ENCODE measurements at regions not wholly inside any gene's neighbourhood (a gene's known extent, or its start where the extent isn't known, plus 50 kb on each side); places are given as distances from the start of the nearest gene placed in this dataset.
"Not testable (repeated sequence)": the region's sequence is repeated elsewhere in the genome, so short reads cannot be mapped to it uniquely, and the experiment has no call there.

DNA sequence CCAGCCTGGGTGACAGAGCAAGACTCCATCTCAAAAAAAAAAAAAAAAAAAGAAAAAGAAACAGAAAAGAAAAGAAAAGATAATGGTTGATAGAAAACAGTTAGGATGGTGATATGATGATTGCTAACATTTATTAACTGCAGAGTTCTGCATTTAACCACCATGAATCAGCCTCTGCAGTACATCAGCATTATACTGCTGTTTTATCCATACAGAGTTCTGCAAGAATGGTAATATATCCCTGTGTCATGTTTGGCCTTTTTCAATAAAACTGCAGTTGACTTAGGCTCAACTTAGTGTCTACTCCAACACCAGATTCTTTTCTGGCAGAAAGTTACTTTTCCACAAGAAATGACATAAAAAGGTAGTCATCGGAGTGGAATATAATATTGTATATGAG lies 62.6 kb downstream of the DUSP6 start:
- no peak for DNase-seq (ENCODE audit: low read depth in 2 of 2, low spot score in 1 of 2)

DNA sequence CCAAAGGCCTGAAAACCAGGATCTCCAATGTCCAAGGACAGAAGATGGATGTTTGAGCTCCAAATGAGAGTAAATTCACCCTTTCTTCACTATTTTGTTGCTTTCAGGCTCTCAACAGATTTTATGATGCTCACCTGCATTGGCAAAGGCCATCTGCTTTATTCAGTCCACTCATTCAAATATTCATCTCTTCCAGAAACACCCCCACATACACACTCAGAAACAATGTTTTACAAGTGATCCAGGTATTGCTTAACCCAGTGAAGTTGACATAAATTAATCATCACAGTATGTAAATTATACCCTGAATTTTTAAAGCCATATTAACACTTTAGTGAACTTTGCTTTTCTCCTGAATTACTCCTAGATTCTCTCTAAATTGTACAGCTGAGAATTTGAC lies 63.3 kb downstream of the DUSP6 start:
- no peak for DNase-seq (ENCODE audit: low read depth in 2 of 2, low spot score in 1 of 2)

DNA sequence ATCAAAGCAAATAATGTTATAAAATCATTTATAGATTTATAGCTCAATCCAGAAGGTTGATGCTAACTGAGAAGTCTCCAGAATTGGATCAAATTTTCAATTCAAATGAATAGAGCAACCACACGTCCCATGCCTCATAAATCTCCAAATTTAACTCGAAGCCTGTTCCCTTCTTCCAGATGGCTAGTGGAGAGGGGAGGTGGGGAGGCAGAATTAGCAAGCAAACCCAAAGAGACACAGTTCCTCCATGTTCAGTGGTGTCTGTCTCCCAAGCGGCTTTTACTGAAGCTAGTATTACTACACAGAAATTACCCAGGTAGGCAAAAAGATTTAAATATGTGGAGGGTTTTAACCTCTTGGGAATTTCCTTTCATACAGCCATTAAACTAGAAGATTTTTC lies 65.8 kb downstream of the DUSP6 start:
- DNase-seq (ENCODE audit: low read depth in 2 of 2, low spot score in 1 of 2) = no peak

DNA sequence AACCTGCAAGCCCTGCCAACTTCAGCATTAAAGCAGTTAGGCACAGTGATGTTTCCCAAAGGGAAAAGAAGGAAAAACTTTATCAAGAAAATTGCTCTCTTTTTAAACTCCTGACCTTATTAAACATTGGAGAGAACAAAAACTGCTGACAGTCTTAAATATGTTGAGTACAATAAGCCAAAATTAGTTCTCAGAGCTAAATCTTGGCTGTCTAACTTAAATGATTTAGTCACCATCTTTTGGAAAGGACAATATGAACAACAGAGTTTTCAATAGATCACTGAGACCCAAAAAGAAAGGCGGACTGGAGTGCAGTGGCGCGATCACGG lies 70.8 kb downstream of the DUSP6 start:
- no peak for DNase-seq (ENCODE audit: low read depth in 2 of 2, low spot score in 1 of 2)

- DNase-seq (ENCODE audit: low read depth in 2 of 2, low spot score in 1 of 2) = no peak
Observed at GRCh38 chr12:89280833-89281538, 71.3 kb downstream of the DUSP6 start.

- DNase-seq (ENCODE audit: low read depth in 2 of 2, low spot score in 1 of 2) = no peak
Observed at GRCh38 chr12:89279499-89279898, 72.8 kb downstream of the DUSP6 start.

- DNase-seq (ENCODE audit: low read depth in 2 of 2, low spot score in 1 of 2) = no peak
Observed at GRCh38 chr12:89278862-89279261, 73.4 kb downstream of the DUSP6 start.

- no peak for DNase-seq (ENCODE audit: low read depth in 2 of 2, low spot score in 1 of 2)
Observed at GRCh38 chr12:89278169-89278568, 74.1 kb downstream of the DUSP6 start.

GRCh38 chr12:89276860-89277259 lies 75.4 kb downstream of the DUSP6 start:
- no peak for DNase-seq (ENCODE audit: low read depth in 2 of 2, low spot score in 1 of 2)

- no peak for DNase-seq (ENCODE audit: low read depth in 2 of 2, low spot score in 1 of 2)
Observed at GRCh38 chr12:89273525-89273924, 78.8 kb downstream of the DUSP6 start.

- DNase-seq (ENCODE audit: low read depth in 2 of 2, low spot score in 1 of 2) = no peak
Observed at GRCh38 chr12:89270548-89270947, 81.8 kb downstream of the DUSP6 start.

- no peak for DNase-seq (ENCODE audit: low read depth in 2 of 2, low spot score in 1 of 2)
Observed at GRCh38 chr12:89269174-89269573, 83.1 kb downstream of the DUSP6 start.

DNA sequence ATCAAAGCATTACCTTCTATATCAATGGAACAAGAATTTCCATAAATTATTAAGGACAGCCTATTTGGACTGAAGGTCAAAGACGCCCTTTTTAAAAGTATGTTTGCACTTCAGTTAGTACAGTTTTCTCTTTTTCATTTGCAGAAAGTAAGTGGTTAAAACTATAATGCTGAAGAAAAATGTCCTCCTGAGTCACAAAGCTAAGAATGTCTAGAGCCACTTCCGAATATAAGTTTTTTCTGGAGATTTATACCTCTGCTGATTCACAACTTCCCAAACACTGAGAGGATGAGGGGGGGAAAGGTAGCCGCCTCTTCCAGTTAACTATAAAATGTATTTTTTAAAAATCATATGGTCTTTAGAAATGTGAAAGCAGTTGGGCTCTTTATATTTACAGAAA lies 84.9 kb downstream of the DUSP6 start:
- DNase-seq (ENCODE audit: low read depth in 2 of 2, low spot score in 1 of 2) = no peak

- DNase-seq (ENCODE audit: low read depth in 2 of 2, low spot score in 1 of 2) = not testable (repeated sequence)
Observed at GRCh38 chr12:89266574-89267188, 85.6 kb downstream of the DUSP6 start.

DNA sequence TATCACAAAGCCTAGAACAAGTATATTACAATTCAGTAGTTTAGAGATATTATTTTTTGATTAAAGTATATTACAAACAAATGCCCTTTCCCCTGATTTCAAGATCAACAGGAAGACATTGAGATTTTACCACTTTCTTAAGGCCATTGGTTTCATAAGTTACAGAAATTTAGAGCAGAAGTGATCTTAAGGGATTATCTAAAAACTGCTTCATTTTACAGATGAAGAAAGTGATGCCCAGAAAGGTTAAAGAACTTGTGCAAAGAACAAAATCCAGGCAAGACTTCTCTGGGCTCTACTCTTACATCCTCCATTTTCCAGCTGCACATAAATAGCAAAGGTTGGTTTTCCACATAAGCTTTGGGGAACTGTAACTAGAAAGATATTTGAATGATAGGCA lies 87.5 kb downstream of the DUSP6 start:
- no peak for DNase-seq (ENCODE audit: low read depth in 2 of 2, low spot score in 1 of 2)

- no peak for DNase-seq (ENCODE audit: low read depth in 2 of 2, low spot score in 1 of 2)
Observed at GRCh38 chr12:89263900-89264299, 88.4 kb downstream of the DUSP6 start.

DNA sequence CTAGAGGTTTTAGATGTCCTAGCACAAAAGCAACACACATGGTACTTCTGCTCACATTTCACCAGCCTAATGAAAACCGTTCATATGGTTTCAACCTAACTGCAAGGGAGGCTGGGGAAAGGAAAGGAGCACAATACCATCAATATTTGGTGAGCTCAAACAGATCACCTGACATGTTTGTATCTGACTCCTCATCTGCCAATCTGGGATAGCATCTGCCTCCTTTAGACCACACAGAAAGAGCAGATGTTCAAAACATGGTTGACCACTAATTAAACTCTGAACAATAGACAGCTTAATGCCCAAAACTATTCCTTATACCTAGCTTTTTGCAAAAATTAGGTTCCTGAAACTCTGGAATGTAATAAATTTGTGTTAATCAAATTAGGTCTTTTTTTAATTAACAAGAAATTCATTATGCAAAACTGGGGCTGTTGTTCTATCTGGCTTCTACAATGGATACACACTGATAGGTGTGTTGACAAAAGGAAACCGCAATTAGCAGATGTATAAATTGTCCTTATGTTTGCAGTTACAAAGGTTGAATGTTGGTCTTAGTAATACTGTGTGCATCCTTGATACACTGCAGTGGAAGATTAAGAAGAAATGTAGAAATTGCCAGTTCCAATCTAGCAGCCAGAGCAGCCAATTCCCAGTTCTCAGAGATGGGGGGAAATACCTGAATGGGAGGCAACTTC lies 89.3 kb downstream of the DUSP6 start:
- no peak for DNase-seq (ENCODE audit: low read depth in 2 of 2, low spot score in 1 of 2)

DNA sequence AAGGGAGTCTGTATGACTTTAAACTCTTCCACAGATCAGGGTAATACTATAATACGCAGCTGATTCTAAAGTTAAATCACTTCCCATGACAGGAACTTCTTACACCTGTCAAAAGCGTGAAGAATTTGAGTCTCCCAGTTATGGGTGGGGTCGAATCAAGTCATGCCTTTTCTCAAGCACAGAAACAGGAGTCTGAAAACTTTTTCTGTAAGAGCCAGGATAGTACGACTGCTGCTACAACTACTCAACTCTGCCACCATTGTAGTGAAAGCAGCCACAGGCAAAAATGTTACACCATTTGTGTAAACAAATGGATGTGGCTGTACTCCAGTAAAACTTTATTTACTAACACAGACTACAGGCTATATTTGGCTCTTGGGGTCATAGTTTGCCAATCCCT lies 90.3 kb downstream of the DUSP6 start:
- no peak for DNase-seq (ENCODE audit: low read depth in 2 of 2, low spot score in 1 of 2)

DNA sequence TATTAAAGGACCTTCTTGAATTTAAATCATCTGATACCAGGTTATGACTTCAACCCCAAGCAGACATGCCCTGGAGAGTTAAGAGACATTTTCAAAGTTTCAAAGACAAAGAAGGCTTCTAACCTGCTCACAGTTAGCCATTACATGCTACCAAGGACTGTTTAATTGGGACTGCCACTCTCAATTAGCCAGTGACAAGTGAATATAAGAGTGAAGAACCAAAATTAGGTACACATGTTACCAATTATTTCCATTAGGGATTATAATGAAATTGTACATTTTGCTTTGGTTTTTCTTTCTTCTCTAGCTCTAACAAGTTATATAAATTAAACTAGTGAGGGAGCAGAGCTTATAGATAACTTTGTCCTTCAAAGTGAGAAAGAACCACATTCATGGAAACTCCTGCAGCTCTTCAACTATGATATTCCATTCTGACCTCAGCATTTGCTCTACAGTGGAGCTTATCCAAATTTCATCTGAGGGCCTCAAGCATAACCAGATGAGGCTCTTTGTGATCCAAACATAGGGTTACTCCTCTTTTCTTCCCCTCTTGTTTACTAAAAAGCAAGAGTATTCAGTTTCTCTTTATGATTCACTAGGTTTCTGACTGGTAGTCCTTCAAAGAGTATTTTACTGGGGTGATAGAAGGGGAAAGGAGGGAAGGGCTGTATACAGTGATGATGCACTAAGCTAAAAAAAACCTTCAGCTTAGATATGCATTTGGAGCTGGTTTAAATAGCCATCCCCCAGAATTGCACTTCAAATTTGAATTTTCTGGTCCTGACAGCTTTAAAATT lies 91.3 kb downstream of the DUSP6 start:
- no peak for DNase-seq (ENCODE audit: low read depth in 2 of 2, low spot score in 1 of 2)

DNA sequence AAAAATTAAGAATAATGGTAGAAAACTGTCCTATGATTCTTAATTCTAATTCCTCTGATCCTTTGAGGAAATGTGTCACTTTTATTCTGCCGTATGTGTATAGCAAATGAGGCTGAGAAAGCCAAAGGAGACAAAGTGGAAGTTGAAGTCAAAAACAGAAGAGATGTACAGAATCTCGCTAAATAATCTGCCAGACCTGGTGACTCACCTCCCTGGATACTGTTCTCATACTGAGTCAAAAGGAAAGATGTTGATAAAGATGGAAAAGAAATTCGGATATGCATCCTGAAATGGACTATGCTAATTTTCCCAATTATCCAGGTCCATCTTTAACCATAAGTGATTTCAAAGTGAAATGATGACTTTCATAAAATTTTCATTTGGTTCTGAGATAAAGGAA lies 92.5 kb downstream of the DUSP6 start:
- DNase-seq (ENCODE audit: low read depth in 2 of 2, low spot score in 1 of 2) = no peak

GRCh38 chr12:89258240-89258969 lies 93.9 kb downstream of the DUSP6 start:
- DNase-seq (ENCODE audit: low read depth in 2 of 2, low spot score in 1 of 2) = no peak
